HG02798 (cell line): ENCODE measurements at regions not wholly inside any gene's neighbourhood (a gene's known extent, or its start where the extent isn't known, plus 50 kb on each side); places are given as distances from the start of the nearest gene placed in this dataset.
"Not testable (repeated sequence)": the region's sequence is repeated elsewhere in the genome, so short reads cannot be mapped to it uniquely, and the experiment has no call there.

Experiments used
- ATAC-seq: cut with Tn5 transposase; IDR thresholded peaks from one replicate; pipeline ENCODE4 v1.9.1; 2021; ENCODE audit warnings: mild to moderate bottlenecking; ENCODE audit not compliant: unreplicated experiment, poor library complexity

DNA sequence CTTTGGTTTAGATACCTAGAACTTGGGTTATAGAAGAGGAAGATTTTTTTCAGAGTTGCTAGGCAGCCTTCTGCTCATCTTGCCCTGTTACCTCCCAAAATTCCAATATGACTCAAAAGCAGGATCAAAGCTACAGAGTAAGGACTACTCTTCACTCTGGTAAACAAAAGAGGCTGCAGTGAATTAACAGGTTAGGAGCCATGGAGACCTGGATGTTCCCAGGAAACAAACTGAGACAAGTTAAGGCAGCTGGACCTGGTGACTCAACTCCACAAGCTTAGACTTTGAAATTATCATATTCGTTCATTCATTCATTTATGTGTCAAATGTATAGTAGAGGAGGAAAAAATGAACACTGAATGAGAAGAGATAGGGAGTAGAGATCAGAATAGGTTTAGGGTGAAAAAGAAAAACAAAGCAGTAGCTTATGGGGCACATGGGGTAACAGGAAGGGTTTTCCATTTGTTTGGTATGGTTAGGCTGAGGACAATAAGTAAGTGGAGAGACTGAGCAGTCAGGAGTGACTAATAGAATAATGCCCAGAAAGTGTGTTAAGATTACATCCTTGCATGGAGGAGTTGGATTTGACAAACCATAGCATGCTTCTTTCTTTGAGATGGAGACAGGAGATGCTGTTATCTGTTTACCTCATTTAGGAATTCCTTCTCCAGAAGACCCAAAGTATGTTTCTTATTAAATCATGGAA is 464.0 kb upstream of the ZNF608 start:
- ATAC-seq, result no peak

DNA sequence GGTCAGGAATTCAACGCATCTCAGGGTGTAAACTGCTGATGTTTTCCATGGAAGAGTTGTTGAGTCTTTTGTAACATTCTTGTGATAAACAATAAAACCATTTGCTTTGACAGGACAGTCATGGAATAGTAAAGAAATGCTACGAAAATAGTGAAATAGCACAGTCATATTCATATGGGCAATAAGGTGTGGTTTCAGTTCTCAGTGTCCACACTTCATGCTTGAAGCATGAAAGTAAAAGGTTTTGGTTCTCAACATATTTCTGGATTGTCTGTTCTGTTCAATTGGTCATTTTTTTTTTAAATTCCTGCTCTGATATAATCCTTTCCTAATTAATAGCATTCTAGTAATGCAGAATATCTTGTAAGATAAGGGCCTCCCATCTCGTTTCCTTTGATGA is 467.6 kb upstream of the ZNF608 start:
- ATAC-seq, result peak; percentile 92

DNA sequence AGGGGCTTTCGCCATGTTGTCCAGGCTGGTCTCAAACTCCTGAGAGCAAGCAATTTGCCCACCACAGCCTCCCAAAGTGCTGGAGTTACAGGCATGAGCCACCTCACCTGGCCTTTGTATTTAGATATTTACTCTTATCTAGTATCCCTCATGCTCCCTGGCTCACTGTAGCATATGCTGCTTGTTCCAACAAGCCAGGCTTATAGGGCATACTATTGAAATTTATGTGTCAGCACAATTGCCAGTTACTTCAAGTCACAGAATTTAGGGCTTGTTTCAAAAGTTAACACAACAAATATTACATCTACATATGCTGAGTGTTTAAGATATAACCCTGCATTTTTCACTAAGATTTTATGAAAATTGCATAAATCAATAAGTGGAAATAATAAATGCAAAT is 469.2 kb upstream of the ZNF608 start:
- ATAC-seq, result no peak

DNA sequence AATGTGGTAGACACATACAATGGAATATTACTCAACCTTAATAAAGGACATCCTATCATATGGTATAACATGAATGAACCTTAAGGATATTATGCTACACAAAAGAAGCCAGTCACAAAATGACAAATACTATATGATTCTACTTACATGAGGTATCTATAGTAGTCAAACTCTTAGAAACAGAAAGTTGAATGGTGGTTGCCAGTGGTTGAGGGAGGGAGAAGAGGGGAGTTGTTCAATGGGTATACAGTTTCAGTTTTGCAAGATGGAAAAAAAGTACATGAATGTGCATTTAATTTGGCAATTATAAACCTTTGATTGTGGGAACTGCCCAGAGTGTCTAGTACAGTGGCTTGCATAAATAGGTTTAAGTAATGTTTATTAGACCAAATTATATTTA is 473.3 kb upstream of the ZNF608 start:
- no peak for ATAC-seq

DNA sequence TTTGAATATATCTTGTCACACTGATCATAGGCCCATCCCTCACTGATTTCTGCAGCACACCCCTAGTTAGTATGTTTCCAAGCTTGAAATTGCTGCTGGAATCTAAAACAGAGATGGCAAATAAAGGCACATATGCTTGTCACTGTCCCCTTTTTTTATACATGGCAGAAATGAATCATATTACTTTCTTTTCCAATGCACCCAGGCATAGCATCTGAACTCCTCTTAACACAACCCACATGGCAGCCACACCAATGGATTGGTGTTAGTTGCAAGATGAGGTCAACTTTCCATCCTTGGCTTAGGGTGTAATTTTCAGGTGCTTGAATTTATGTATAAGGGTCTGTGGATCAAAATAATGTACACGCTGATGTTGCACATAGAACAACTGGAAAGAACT is 473.8 kb upstream of the ZNF608 start:
- ATAC-seq, result no peak

DNA sequence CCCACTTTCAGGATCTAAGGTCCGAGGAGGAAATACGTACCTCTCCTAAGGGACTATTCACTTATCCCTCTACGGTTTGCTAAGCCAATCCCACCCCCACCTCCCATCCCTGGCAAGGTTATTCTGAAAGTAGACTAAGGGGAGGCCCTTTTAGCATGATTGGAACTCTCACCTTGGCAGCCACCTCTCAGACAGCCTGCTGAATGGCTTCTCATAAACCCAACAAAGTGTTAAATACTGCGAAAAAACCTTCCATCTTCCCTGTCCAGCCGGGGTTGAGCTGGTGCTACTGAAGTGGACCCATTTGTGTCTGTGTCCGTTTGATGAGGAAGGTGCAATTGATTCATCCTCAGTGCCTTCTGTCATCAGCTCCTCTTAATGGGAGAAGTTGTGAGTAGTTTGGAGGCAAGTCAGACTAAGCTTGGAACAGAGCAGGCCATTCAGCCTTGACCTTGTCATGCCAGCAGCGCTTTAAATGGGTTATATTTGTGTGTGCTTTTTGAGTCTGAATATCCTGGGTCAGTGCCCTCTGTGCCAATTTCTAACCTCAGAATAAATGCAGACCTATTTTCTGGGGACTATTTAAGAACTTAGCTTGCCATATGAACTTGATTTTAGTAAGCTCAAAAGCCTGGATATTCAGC is 476.3 kb upstream of the ZNF608 start:
- ATAC-seq, result no peak

GRCh38 chr5:125225424-125225823 is 479.0 kb upstream of the ZNF608 start:
- ATAC-seq, result no peak

GRCh38 chr5:125226825-125227224 is 480.4 kb upstream of the ZNF608 start:
- ATAC-seq, result no peak

GRCh38 chr5:125227333-125228095 is 481.1 kb upstream of the ZNF608 start:
- peak; percentile 65 for ATAC-seq

GRCh38 chr5:125228363-125229070 is 482.1 kb upstream of the ZNF608 start:
- no peak for ATAC-seq

DNA sequence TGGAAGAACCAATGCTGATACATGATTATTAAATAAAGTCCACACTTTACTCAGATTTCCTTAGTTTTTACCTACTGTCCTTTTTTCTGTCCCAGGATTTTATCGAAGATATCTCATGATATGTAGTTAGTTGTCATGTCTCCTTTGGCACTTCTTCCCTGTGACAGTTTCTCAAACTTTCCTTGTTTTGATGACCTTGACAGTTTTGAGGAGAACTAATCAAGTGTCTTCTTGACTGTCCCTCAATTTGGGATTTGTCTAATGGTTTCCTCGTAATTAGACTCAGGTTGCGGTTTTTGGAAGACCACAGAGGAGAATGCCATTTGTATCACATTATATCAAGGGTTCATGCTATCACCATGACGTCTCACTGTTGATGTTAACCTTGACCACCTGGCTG is 483.1 kb upstream of the ZNF608 start:
- no peak for ATAC-seq

DNA sequence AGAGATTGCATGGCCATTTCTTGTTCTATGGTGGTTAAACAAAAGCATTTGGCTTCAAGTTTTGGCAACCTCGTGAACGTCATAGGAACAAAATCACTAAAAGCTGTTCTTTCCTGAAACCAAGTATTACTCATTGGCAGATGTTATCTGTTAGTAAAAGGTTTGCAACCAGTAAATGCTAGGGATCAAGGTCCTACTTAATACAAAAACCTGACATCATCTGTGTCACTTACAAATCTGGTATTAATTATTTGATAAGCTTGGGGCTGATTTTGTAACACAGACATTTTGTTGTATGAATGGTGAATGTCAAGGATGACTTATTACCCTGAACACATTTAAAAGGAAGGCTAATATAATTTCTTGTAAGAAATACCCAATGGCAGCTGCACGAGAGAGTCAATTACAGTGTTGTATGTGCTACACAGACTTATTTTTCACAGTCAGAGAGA is 486.4 kb upstream of the ZNF608 start:
- ATAC-seq, result no peak

DNA sequence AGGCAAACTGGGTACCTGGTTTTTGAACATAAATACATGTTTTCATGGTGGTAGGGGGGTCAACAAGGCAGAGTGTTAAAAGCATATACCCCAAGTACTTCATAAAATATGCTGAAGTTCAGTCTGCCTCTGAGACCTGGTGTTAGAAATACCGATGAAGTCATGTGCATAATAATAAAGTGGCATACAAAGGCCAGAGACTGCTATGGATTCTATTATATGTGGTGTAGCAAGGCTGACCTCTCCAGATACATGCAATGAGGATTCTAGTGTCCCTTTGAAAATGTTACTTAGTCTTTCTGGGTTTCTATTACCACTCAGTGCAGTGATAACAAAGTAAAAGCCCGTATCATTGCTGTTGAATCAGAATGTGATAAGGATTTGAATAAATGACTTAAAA is 487.5 kb upstream of the ZNF608 start:
- no peak for ATAC-seq

DNA sequence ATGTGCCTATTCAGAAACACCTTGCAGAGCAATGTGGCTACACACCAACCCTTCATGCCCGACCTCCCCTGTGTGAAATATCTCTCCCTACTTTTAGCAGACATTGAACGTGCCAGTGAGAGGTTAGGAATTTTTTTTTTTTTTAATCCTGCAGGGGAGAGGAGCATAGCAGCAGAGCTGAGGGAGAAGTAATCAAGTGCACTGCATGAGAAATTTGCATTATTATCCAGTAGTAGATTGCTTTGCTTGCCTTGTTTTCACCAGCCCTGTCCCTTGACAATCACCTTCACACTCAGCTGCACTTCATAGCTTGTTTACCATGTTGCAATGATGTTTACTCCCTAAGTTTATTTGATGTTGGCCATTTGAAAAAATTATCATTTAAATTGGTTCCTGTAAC is 489.6 kb upstream of the ZNF608 start:
- ATAC-seq, result no peak

- no peak for ATAC-seq
Measured at GRCh38 chr5:125236981-125237380, 490.5 kb upstream of the ZNF608 start.

GRCh38 chr5:125244531-125244930 is 498.1 kb upstream of the ZNF608 start:
- ATAC-seq, result no peak

GRCh38 chr5:125245216-125245615 is 498.8 kb upstream of the ZNF608 start:
- no peak for ATAC-seq

DNA sequence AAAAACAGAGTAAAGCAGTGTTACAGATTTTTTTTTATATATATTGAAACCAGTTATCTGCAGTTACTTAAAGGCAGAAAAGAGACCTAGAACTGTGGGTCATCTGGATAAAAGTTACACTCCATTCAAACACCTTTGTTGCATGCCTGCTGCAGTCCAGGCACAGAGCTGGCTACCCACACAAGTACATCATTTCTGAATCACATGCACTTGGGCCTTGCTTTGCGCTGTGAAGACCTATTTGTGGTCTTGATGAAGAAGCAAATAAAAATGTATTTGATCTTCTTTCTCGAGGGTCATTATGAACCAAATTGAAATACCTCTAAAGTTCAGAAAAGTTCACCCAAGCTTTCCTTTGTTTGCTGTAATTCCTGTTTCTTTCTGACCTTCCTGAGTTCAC is 503.0 kb upstream of the ZNF608 start:
- ATAC-seq, result no peak

GRCh38 chr5:125251703-125252102 is 505.3 kb upstream of the ZNF608 start:
- ATAC-seq, result no peak

GRCh38 chr5:125253634-125254033 is 507.2 kb upstream of the ZNF608 start:
- ATAC-seq, result not testable (repeated sequence)

GRCh38 chr5:125254267-125254666 is 507.8 kb upstream of the ZNF608 start:
- no peak for ATAC-seq
